DOHH2 (cell line): ENCODE measurements at regions not wholly inside any gene's neighbourhood (a gene's known extent, or its start where the extent isn't known, plus 50 kb on each side); places are given as distances from the start of the nearest gene placed in this dataset.

ENCODE experiments used
- H3F3A ChIP-seq: fragments of 200-600 bp; sonication (generic), shearing (Covaris generic); 2 replicates; pipeline ENCODE4 v1.6.0; 2016; ENCODE audit warnings: antibody characterized with exemption, mild to moderate bottlenecking; ENCODE audit not compliant: control insufficient read depth, insufficient read depth
- H3K27ac ChIP-seq: fragments of 200-600 bp; sonication (generic); 2 replicates; pipeline ENCODE4 v1.5.1; 2014; ENCODE audit warnings: low read depth, mild to moderate bottlenecking, low read length, moderate library complexity
- H3K27me3 ChIP-seq: fragments of 200-600 bp; sonication (generic); 2 replicates; pipeline ENCODE4 v1.6.1; 2014; ENCODE audit warnings: mild to moderate bottlenecking, low read length, mixed read lengths; ENCODE audit not compliant: control insufficient read depth
- H3K36me3 ChIP-seq: fragments of 200-600 bp; sonication (generic); 2 replicates; pipeline ENCODE4 v1.6.1; 2014; ENCODE audit warnings: mild to moderate bottlenecking, low read length, moderate library complexity, mixed read lengths; ENCODE audit not compliant: control insufficient read depth
- H3K4me1 ChIP-seq: fragments of 200-600 bp; sonication (generic); 2 replicates; pipeline ENCODE4 v1.6.1; 2014; ENCODE audit warnings: mild to moderate bottlenecking, low read length, mixed read lengths; ENCODE audit not compliant: control insufficient read depth
- H3K4me2 ChIP-seq: fragments of 200-600 bp; sonication (generic); 2 replicates; pipeline ENCODE4 v1.6.0; 2014; ENCODE audit warnings: mild to moderate bottlenecking, low read length, moderate library complexity
- H3K4me3 ChIP-seq: fragments of 200-600 bp; sonication (generic); 2 replicates; pipeline ENCODE4 v1.5.1; 2014; ENCODE audit warnings: mild to moderate bottlenecking, low read length, mixed read lengths
- H3K79me2 ChIP-seq: fragments of 200-600 bp; sonication (generic); 2 replicates; pipeline ENCODE4 v1.6.1; 2014; ENCODE audit warnings: mild to moderate bottlenecking, low read length, mixed read lengths; ENCODE audit not compliant: control insufficient read depth
- H3K9me2 ChIP-seq: fragments of 200-600 bp; sonication (generic); replicated peaks from 2 replicates; pipeline ENCODE4 v1.6.1; 2014; ENCODE audit warnings: mild to moderate bottlenecking, low read length, mixed read lengths; ENCODE audit not compliant: control insufficient read depth
- H3K9me3 ChIP-seq: fragments of 200-600 bp; sonication (generic); 2 replicates; pipeline ENCODE4 v1.6.1; 2014; ENCODE audit warnings: antibody characterized with exemption, low read length, mixed read lengths; ENCODE audit not compliant: control insufficient read depth, insufficient read depth
- H4K20me1 ChIP-seq: fragments of 200-600 bp; sonication (generic); 2 replicates; pipeline ENCODE4 v1.6.0; 2014; ENCODE audit warnings: low read depth, mild to moderate bottlenecking, antibody characterized with exemption, low read length, moderate library complexity; ENCODE audit not compliant: control insufficient read depth, insufficient read depth
- EZH2phosphoT487 ChIP-seq: fragments of 200-600 bp; sonication (generic); IDR thresholded peaks from 2 replicates; pipeline ENCODE4 v1.6.1; 2017; ENCODE audit warnings: borderline replicate concordance, mild to moderate bottlenecking, antibody characterized with exemption, low read length, moderate library complexity, mixed read lengths
- TF ChIP-seq, protein P1 (sequence below): fragments of 200-600 bp; sonication (generic); IDR thresholded peaks from one replicate; pipeline ENCODE4 v1.5.1; 2014; ENCODE audit warnings: antibody characterized with exemption, mild to moderate bottlenecking, low read depth, low read length; ENCODE audit not compliant: poor library complexity, severe bottlenecking

DNA sequence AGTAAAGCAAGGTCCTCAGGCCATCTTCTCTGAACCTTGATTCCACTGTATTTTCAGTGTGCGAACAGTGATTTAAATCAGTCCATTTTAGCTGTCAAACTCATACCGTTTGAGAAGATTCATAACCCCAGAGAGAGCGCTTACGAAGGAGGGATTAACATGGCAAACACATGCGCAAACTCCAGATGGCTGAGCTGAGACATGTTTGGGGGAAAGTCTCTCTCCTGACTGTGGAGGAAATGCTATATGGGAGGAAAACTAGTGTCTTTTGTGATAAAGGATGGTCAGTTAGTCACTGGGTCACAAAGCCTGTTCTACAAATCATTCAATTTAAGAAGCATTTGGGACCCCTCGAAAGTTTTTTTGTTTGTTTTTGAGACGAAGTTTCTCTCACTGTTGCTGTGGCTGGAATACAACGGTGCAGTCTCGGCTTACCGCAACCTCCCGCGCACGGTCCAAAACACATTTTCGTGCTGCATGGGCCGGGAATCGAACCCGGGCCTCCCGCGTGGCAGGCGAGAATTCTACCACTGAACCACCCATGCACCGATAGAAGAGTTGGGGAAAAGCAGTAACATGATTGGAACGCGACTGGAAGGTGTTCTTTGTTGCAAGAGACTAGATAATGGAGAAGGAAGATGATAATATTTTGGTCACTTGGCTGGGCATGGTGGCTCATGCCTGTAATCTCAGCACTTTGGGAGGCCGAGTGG is 58.4 kb upstream of the CXADR start:
- Histone ChIP-seq H3K27me3 (no peaks in the 10 kb centered on the region), H3K79me2 (no peaks in the 10 kb centered on the region), H3K27ac (no peak overlapping the region), H3K9me2 (no peaks in the 10 kb centered on the region), H3K4me1 (no peaks in the 10 kb centered on the region), H4K20me1 (no peaks in the 10 kb centered on the region), H3K9me3 (no peaks in the 10 kb centered on the region), H3K4me2 (no peak overlapping the region), H3K4me3 (no peak overlapping the region), H3F3A (no peaks in the 10 kb centered on the region), H3K36me3 (no peaks in the 10 kb centered on the region)
- TF ChIP-seq, protein P1, sequence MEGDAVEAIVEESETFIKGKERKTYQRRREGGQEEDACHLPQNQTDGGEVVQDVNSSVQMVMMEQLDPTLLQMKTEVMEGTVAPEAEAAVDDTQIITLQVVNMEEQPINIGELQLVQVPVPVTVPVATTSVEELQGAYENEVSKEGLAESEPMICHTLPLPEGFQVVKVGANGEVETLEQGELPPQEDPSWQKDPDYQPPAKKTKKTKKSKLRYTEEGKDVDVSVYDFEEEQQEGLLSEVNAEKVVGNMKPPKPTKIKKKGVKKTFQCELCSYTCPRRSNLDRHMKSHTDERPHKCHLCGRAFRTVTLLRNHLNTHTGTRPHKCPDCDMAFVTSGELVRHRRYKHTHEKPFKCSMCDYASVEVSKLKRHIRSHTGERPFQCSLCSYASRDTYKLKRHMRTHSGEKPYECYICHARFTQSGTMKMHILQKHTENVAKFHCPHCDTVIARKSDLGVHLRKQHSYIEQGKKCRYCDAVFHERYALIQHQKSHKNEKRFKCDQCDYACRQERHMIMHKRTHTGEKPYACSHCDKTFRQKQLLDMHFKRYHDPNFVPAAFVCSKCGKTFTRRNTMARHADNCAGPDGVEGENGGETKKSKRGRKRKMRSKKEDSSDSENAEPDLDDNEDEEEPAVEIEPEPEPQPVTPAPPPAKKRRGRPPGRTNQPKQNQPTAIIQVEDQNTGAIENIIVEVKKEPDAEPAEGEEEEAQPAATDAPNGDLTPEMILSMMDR = no peak
- no peak for TF ChIP-seq EZH2phosphoT487

DNA sequence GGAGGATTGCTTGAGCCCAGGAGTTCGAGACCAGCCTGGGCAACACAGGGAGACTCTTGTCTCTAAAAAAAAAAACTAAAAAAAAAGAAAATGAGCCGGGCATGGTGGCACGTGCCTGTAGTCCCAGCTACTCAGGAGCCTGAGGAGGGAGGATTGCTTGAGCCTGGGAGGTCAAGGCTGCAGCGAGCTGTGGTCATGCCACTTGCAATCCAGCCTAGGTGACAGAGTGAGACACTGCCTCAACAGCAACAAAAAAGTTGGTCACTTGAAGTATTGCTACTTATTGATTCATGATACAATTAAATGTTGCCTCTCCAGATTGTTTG is 57.9 kb upstream of the CXADR start:
- Histone ChIP-seq H4K20me1 (no peaks in the 10 kb centered on the region), H3K4me2 (no peak overlapping the region), H3K27ac (no peak overlapping the region), H3K79me2 (no peaks in the 10 kb centered on the region), H3K4me1 (no peaks in the 10 kb centered on the region), H3K9me3 (no peaks in the 10 kb centered on the region), H3K36me3 (no peaks in the 10 kb centered on the region), H3K9me2 (no peaks in the 10 kb centered on the region), H3K4me3 (no peak overlapping the region), H3F3A (no peaks in the 10 kb centered on the region), H3K27me3 (no peaks in the 10 kb centered on the region)
- TF ChIP-seq, protein P1 = no peak
- no peak for TF ChIP-seq EZH2phosphoT487

DNA sequence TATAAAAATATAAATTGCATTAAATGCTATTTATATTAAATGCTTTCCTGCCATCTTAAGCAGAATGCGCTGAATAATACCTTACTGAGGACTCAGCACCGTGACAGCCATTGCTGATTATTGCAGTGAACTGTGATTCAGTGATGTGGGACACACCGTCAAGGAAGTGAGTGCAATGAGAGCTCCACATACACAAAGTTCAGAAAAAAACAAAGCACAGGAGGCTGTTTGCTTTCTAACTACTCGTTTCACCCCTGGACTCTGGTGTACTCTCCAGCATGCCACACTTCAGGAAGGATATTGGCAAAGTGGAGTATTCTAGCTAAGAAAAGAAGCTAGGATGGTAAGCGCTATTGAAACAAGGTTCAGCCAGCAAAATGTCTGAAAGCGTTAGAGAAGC is 57.4 kb upstream of the CXADR start:
- H3K4me2 ChIP-seq = no peak overlapping the region

DNA sequence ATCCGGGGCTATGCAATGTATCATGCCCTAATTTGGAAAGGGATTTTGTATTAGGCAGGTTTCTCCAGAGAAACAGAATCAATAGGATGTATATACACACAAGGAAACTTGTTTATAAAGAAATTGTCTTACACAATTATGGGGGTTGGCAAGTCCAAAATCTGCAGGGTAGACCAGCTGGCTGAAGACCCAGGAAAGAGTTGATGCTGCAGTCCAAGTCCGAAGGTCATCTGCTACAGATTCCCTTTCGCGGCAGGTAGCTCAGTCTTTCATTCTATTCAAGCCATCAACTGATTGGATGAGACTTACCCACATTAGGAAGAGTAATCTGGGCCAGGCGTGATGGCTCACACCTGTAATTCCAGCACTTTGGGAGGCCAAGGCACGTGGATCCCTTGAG is 54.6 kb upstream of the CXADR start:
- no peaks in the 10 kb centered on the region for H3K79me2 ChIP-seq

More for the DNA sequence above, 57.4 kb upstream of the CXADR start:
- H3K27ac ChIP-seq = no peak overlapping the region
- H3K9me2 ChIP-seq = no peaks in the 10 kb centered on the region
- no peaks in the 10 kb centered on the region for H3K79me2 ChIP-seq
- no peaks in the 10 kb centered on the region for H3K4me1 ChIP-seq
- H4K20me1 ChIP-seq = no peaks in the 10 kb centered on the region
- H3K4me3 ChIP-seq = no peak overlapping the region
- no peak for TF ChIP-seq EZH2phosphoT487
- H3K36me3 ChIP-seq = no peaks in the 10 kb centered on the region
- H3K9me3 ChIP-seq = no peaks in the 10 kb centered on the region
- no peaks in the 10 kb centered on the region for H3F3A ChIP-seq
- no peaks in the 10 kb centered on the region for H3K27me3 ChIP-seq

More for the DNA sequence above, 54.6 kb upstream of the CXADR start:
- H3F3A ChIP-seq = no peaks in the 10 kb centered on the region
- no peaks in the 10 kb centered on the region for H4K20me1 ChIP-seq
- H3K36me3 ChIP-seq = no peaks in the 10 kb centered on the region
- no peaks in the 10 kb centered on the region for H3K27me3 ChIP-seq
- TF ChIP-seq, protein P1 = no peak
- no peak for TF ChIP-seq EZH2phosphoT487
- no peaks in the 10 kb centered on the region for H3K9me2 ChIP-seq
- no peaks in the 10 kb centered on the region for H3K9me3 ChIP-seq
- no peaks in the 10 kb centered on the region for H3K4me1 ChIP-seq
- H3K27ac ChIP-seq = no peak overlapping the region
- no peak overlapping the region for H3K4me2 ChIP-seq
- H3K4me3 ChIP-seq = no peak overlapping the region
